CD14-positive monocyte (primary cell): ENCODE measurements at regions not wholly inside any gene's neighbourhood (a gene's known extent, or its start where the extent isn't known, plus 50 kb on each side); places are given as distances from the start of the nearest gene placed in this dataset.

ENCODE experiments used
- DNase-seq, 3 donors: peaks; one replicate each; pipeline ENCODE4 v3.0.0-alpha.2; 2011 to 2022
- H2AFZ ChIP-seq: 2 replicates; pipeline ENCODE4 v1.6.0; 2012; ENCODE audit warnings: mild to moderate bottlenecking, low read depth, low read length, inconsistent platforms; ENCODE audit not compliant: insufficient read depth, poor library complexity, severe bottlenecking
- H3K27ac ChIP-seq, 2 donors: 1 replicate in 1 of 2; 2 replicates in 1 of 2; pipeline ENCODE4 v1.5.1; 2012 to 2013; ENCODE audit warnings: low read length in 2 of 2, control low read depth in 1 of 2, inconsistent platforms in 1 of 2, low read depth in 1 of 2, mild to moderate bottlenecking in 1 of 2
- H3K27me3 ChIP-seq, 2 donors: one replicate each; pipeline versions ENCODE4 v1.6.0 to v1.6.1; 2011 to 2013; ENCODE audit warnings: low read length in 2 of 2; ENCODE audit not compliant: control insufficient read depth in 2 of 2, insufficient read depth in 2 of 2
- H3K36me3 ChIP-seq, 2 donors: replicated peaks in 1 of 2; 1 replicate in 1 of 2; 2 replicates in 1 of 2; pipeline versions ENCODE4 v1.5.1 to v1.6.1; 2012 to 2013; ENCODE audit warnings: low read length in 2 of 2, control low read depth in 1 of 2, inconsistent platforms in 1 of 2, mild to moderate bottlenecking in 1 of 2; ENCODE audit not compliant: insufficient read depth in 2 of 2, control insufficient read depth in 1 of 2
- H3K4me1 ChIP-seq, 2 donors: 1 replicate in 1 of 2; 2 replicates in 1 of 2; pipeline versions ENCODE4 v1.5.1 to v1.6.1; 2012 to 2013; ENCODE audit warnings: low read length in 2 of 2, control low read depth in 1 of 2, inconsistent platforms in 1 of 2, mild to moderate bottlenecking in 1 of 2, moderate library complexity in 1 of 2; ENCODE audit not compliant: insufficient read depth in 2 of 2, control insufficient read depth in 1 of 2
- H3K4me2 ChIP-seq: replicated peaks from 2 replicates; pipeline ENCODE3; 2012; ENCODE audit warnings: low read length, moderate library complexity, mild to moderate bottlenecking; ENCODE audit not compliant: poor library complexity, severe bottlenecking; ENCODE audit errors: extremely low read depth
- H3K4me3 ChIP-seq, 3 experiments: fragments of 200-600 bp in 1 of 3; sonication (generic) in 1 of 3; replicated peaks in 1 of 3; 1 replicate in 2 of 3; 2 replicates in 1 of 3; pipeline ENCODE4 v1.5.1; 2011 to 2013; ENCODE audit warnings: low read length in 3 of 3, mild to moderate bottlenecking in 3 of 3, control low read depth in 2 of 3, low read depth in 2 of 3, inconsistent platforms in 1 of 3, moderate library complexity in 1 of 3
- H3K79me2 ChIP-seq: 2 replicates; pipeline ENCODE4 v1.6.0; 2012; ENCODE audit warnings: mild to moderate bottlenecking, control low read depth, inconsistent platforms, low read length, moderate library complexity; ENCODE audit not compliant: insufficient read depth
- H3K9ac ChIP-seq: 2 replicates; pipeline ENCODE4 v1.6.0; 2017; ENCODE audit warnings: low read length, mild to moderate bottlenecking; ENCODE audit not compliant: insufficient read depth, poor library complexity, severe bottlenecking
- H3K9me3 ChIP-seq, 2 donors: replicated peaks in 1 of 2; 1 replicate in 1 of 2; 2 replicates in 1 of 2; pipeline versions ENCODE4 v1.5.1 to v1.6.1; 2012 to 2013; ENCODE audit warnings: low read length in 2 of 2, control low read depth in 1 of 2; ENCODE audit not compliant: control insufficient read depth in 1 of 2, insufficient read depth in 1 of 2
- H4K20me1 ChIP-seq: 2 replicates; pipeline ENCODE4 v1.6.0; 2012; ENCODE audit warnings: mild to moderate bottlenecking, low read length, control low read depth, moderate library complexity; ENCODE audit not compliant: insufficient read depth
- H3K27ac Mint-ChIP-seq, 7 donors: one replicate each; pipeline ENCODE4 v1.8.0; 2020; ENCODE audit warnings: mild to moderate bottlenecking in 7 of 7, mixed read lengths in 7 of 7, moderate library complexity in 6 of 7, inconsistent platforms in 2 of 7
- H3K27me3 Mint-ChIP-seq, 3 donors: one replicate each; pipeline ENCODE4 v1.8.0; 2021 to 2022; ENCODE audit warnings: low read depth in 3 of 3, mild to moderate bottlenecking in 3 of 3, mixed read lengths in 3 of 3, moderate library complexity in 3 of 3, inconsistent platforms in 1 of 3
- H3K36me3 Mint-ChIP-seq, 2 donors: one replicate each; pipeline ENCODE4 v1.8.0; 2020; ENCODE audit warnings: mixed read lengths in 2 of 2, inconsistent platforms in 1 of 2, mild to moderate bottlenecking in 1 of 2
- H3K4me1 Mint-ChIP-seq: one replicate; pipeline ENCODE4 v1.8.0; 2020; ENCODE audit warnings: mild to moderate bottlenecking, mixed read lengths
- H3K4me3 Mint-ChIP-seq, 2 donors: one replicate each; pipeline ENCODE4 v1.8.0; 2020; ENCODE audit warnings: mild to moderate bottlenecking in 2 of 2, mixed read lengths in 2 of 2, moderate library complexity in 1 of 2
- H3K9me3 Mint-ChIP-seq, 7 donors: one replicate each; pipeline ENCODE4 v1.8.0; 2020 to 2022; ENCODE audit warnings: mixed read lengths in 7 of 7, mild to moderate bottlenecking in 6 of 7, moderate library complexity in 6 of 7, inconsistent platforms in 2 of 7
- CTCF ChIP-seq: fragments of 200-600 bp; IDR thresholded peaks from one replicate; pipeline ENCODE4 v1.8.0; 2022; ENCODE audit warnings: antibody characterized with exemption, mild to moderate bottlenecking
- WGBS: methylation state at CpG from one replicate; pipeline ENCODE4 v1.1.5; 2013; ENCODE audit warnings: missing lambda C conversion rate; ENCODE audit not compliant: insufficient coverage; 5-methylcytosine and 5-hydroxymethylcytosine counted together
- intact Hi-C, 2 donors: fragments of 100-400 bp; cut with micrococcal nuclease; formaldehyde crosslinking; loops; one replicate each; pipeline versions ENCODE4 v1.15.0 to v1.15.1; 2023

- no peak for TF ChIP-seq CTCF
- Mint-ChIP-seq H3K36me3 (no peaks in the 10 kb centered on the region), H3K9me3 (peaks cover 0 to 1% (median 0%) of the 10 kb centered on the region in 7 donors), H3K27ac (no peak overlapping the region), H3K4me3 (no peak overlapping the region), H3K4me1 (no peaks in the 10 kb centered on the region), H3K27me3 (no peaks in the 10 kb centered on the region)
- Histone ChIP-seq H3K4me2 (no peak overlapping the region), H2AFZ (no peak overlapping the region), H3K36me3 (no peaks in the 10 kb centered on the region), H3K4me1 (no peaks in the 10 kb centered on the region), H3K9ac (no peak overlapping the region), H3K9me3 (peaks cover 0 to 6% of the 10 kb centered on the region in 2 donors), H4K20me1 (no peaks in the 10 kb centered on the region), H3K27ac (no peak overlapping the region), H3K4me3 (no peak overlapping the region), H3K27me3 (no peaks in the 10 kb centered on the region), H3K79me2 (no peaks in the 10 kb centered on the region)
- WGBS, result 80% methylated on average over 6 of the region's 10 CpGs
- intact Hi-C loops, result no loop called here
- DNase-seq, result no peak
Measured at GRCh38 chr16:76639685-76640289, 362.6 kb downstream of the CNTNAP4 start.

- WGBS, result 78% methylated on average over 2 of the region's 3 CpGs
- intact Hi-C loops, result no loop called here
- H3K27me3 Mint-ChIP-seq, result peaks cover 0 to 3% (median 2%) of the 10 kb centered on the region in 3 donors
- Histone ChIP-seq H3K9me3 (no peaks in the 10 kb centered on the region), H3K4me3 (no peak overlapping the region), H3K4me2 (no peak overlapping the region), H3K4me1 (no peaks in the 10 kb centered on the region), H3K36me3 (no peaks in the 10 kb centered on the region), H3K27me3 (no peaks in the 10 kb centered on the region), H3K27ac (no peak overlapping the region), H3K9ac (no peak overlapping the region), H2AFZ (no peak overlapping the region), H4K20me1 (no peaks in the 10 kb centered on the region), H3K79me2 (no peaks in the 10 kb centered on the region)
- H3K27ac Mint-ChIP-seq, result no peak overlapping the region
- peaks cover 0 to 2% (median 0%) of the 10 kb centered on the region in 7 donors for H3K9me3 Mint-ChIP-seq
- no peak for DNase-seq
- no peaks in the 10 kb centered on the region for H3K36me3 Mint-ChIP-seq
- H3K4me1 Mint-ChIP-seq, result no peaks in the 10 kb centered on the region
- no peak overlapping the region for H3K4me3 Mint-ChIP-seq
- no peak for TF ChIP-seq CTCF
Measured at GRCh38 chr16:76650582-76650981, 373.4 kb downstream of the CNTNAP4 start.
